Mucosa of rectum (tissue), 2 donors: ENCODE measurements at regions not wholly inside any gene's neighbourhood (a gene's known extent, or its start where the extent isn't known, plus 50 kb on each side); places are given as distances from the start of the nearest gene placed in this dataset.
"Not testable (repeated sequence)": the region's sequence is repeated elsewhere in the genome, so short reads cannot be mapped to it uniquely, and the experiment has no call there.

Source experiments
- H3K27ac ChIP-seq, 2 donors: one replicate each; pipeline ENCODE4 v1.7.0; 2013; ENCODE audit warnings: inconsistent platforms in 2 of 2, low read depth in 2 of 2, low read length in 2 of 2
- H3K27me3 ChIP-seq, 2 donors: one replicate each; pipeline ENCODE4 v1.7.0; 2013; ENCODE audit warnings: low read length in 2 of 2; ENCODE audit not compliant: control insufficient read depth in 2 of 2, insufficient read depth in 2 of 2
- H3K36me3 ChIP-seq, 2 donors: one replicate each; pipeline ENCODE4 v1.7.0; 2013; ENCODE audit warnings: low read length in 2 of 2; ENCODE audit not compliant: control insufficient read depth in 2 of 2, insufficient read depth in 2 of 2
- H3K4me1 ChIP-seq, 2 donors: one replicate each; pipeline ENCODE4 v1.7.0; 2013; ENCODE audit warnings: low read length in 2 of 2, mild to moderate bottlenecking in 1 of 2; ENCODE audit not compliant: control insufficient read depth in 2 of 2, insufficient read depth in 2 of 2
- H3K4me3 ChIP-seq, 2 donors: one replicate each; pipeline ENCODE4 v1.7.0; 2013; ENCODE audit warnings: low read length in 2 of 2
- H3K9ac ChIP-seq, 2 donors: one replicate each; pipeline ENCODE4 v1.7.0; 2013; ENCODE audit warnings: low read length in 2 of 2, low read depth in 1 of 2, mild to moderate bottlenecking in 1 of 2
- H3K9me3 ChIP-seq, 2 donors: one replicate each; pipeline ENCODE4 v1.7.0; 2013; ENCODE audit warnings: low read length in 2 of 2; ENCODE audit not compliant: control insufficient read depth in 2 of 2
- donor health status: healthy.
- donor health status: Normal muscosa, but diverticular disease.

GRCh38 chr6:91961236-91961635 lies 1374.4 kb upstream of the MAP3K7 start:
- H3K27me3 ChIP-seq, result no peaks in the 10 kb centered on the region

GRCh38 chr6:91941838-91942237 lies 1355.0 kb upstream of the MAP3K7 start:
- H3K4me1 ChIP-seq, result no peaks in the 10 kb centered on the region
- H3K27ac ChIP-seq, result no peak overlapping the region
- peaks cover 0 to 2% of the 10 kb centered on the region in 2 donors for H3K9me3 ChIP-seq
- H3K4me3 ChIP-seq, result no peak overlapping the region
- no peaks in the 10 kb centered on the region for H3K27me3 ChIP-seq
- H3K36me3 ChIP-seq, result no peaks in the 10 kb centered on the region
- no peak overlapping the region for H3K9ac ChIP-seq

More at GRCh38 chr6:91961236-91961635, 1374.4 kb upstream of the MAP3K7 start:
- no peak overlapping the region for H3K4me3 ChIP-seq
- no peaks in the 10 kb centered on the region for H3K36me3 ChIP-seq
- H3K9me3 ChIP-seq, result peaks cover 0 to 2% of the 10 kb centered on the region in 2 donors
- no peak overlapping the region for H3K9ac ChIP-seq
- no peak overlapping the region for H3K27ac ChIP-seq
- no peaks in the 10 kb centered on the region for H3K4me1 ChIP-seq

- Histone ChIP-seq H3K4me3 (no peak overlapping the region), H3K9me3 (peaks cover 0 to 2% of the 10 kb centered on the region in 2 donors), H3K27ac (no peak overlapping the region), H3K27me3 (no peaks in the 10 kb centered on the region), H3K9ac (no peak overlapping the region), H3K36me3 (no peaks in the 10 kb centered on the region), H3K4me1 (no peaks in the 10 kb centered on the region)
These were observed 1353.9 kb upstream of the MAP3K7 start for GRCh38 chr6:91940801-91941200.

- Histone ChIP-seq H3K36me3 (no peaks in the 10 kb centered on the region), H3K9me3 (peaks cover 0 to 3% of the 10 kb centered on the region in 2 donors), H3K27me3 (no peaks in the 10 kb centered on the region)
These were observed 1340.0 kb upstream of the MAP3K7 start for GRCh38 chr6:91926827-91927226.

GRCh38 chr6:91926361-91926760 lies 1339.5 kb upstream of the MAP3K7 start:
- H3K9ac ChIP-seq, result no peak overlapping the region
- H3K27me3 ChIP-seq, result no peaks in the 10 kb centered on the region
- H3K9me3 ChIP-seq, result peaks cover 0 to 3% of the 10 kb centered on the region in 2 donors
- H3K36me3 ChIP-seq, result no peaks in the 10 kb centered on the region
- no peak overlapping the region for H3K27ac ChIP-seq
- no peaks in the 10 kb centered on the region for H3K4me1 ChIP-seq
- H3K4me3 ChIP-seq, result no peak overlapping the region

More at GRCh38 chr6:91926827-91927226, 1340.0 kb upstream of the MAP3K7 start:
- H3K4me1 ChIP-seq, result no peaks in the 10 kb centered on the region
- H3K9ac ChIP-seq, result no peak overlapping the region
- no peak overlapping the region for H3K4me3 ChIP-seq
- no peak overlapping the region for H3K27ac ChIP-seq

GRCh38 chr6:91911945-91912344 lies 1325.1 kb upstream of the MAP3K7 start:
- H3K36me3 ChIP-seq, result no peaks in the 10 kb centered on the region
- no peak overlapping the region for H3K27ac ChIP-seq
- no peak overlapping the region for H3K9ac ChIP-seq
- no peaks in the 10 kb centered on the region for H3K9me3 ChIP-seq
- no peak overlapping the region for H3K4me3 ChIP-seq
- no peaks in the 10 kb centered on the region for H3K4me1 ChIP-seq
- H3K27me3 ChIP-seq, result no peaks in the 10 kb centered on the region

- H3K9me3 ChIP-seq, result no peaks in the 10 kb centered on the region
- H3K27me3 ChIP-seq, result no peaks in the 10 kb centered on the region
- no peak overlapping the region for H3K9ac ChIP-seq
These were observed 1317.8 kb upstream of the MAP3K7 start for GRCh38 chr6:91904586-91905164.

GRCh38 chr6:91895599-91896285 lies 1308.9 kb upstream of the MAP3K7 start:
- Histone ChIP-seq H3K27ac (no peak overlapping the region), H3K9me3 (no peaks in the 10 kb centered on the region), H3K27me3 (no peaks in the 10 kb centered on the region), H3K4me3 (no peak overlapping the region), H3K4me1 (no peaks in the 10 kb centered on the region), H3K9ac (no peak overlapping the region), H3K36me3 (no peaks in the 10 kb centered on the region)

More at GRCh38 chr6:91904586-91905164, 1317.8 kb upstream of the MAP3K7 start:
- no peak overlapping the region for H3K4me3 ChIP-seq
- H3K4me1 ChIP-seq, result no peaks in the 10 kb centered on the region
- no peaks in the 10 kb centered on the region for H3K36me3 ChIP-seq
- H3K27ac ChIP-seq, result no peak overlapping the region

GRCh38 chr6:91886183-91886795 lies 1299.4 kb upstream of the MAP3K7 start:
- Histone ChIP-seq H3K4me3 (no peak overlapping the region), H3K4me1 (no peaks in the 10 kb centered on the region), H3K27ac (no peak overlapping the region), H3K9ac (no peak overlapping the region), H3K27me3 (no peaks in the 10 kb centered on the region), H3K36me3 (no peaks in the 10 kb centered on the region), H3K9me3 (no peaks in the 10 kb centered on the region)

- H3K27me3 ChIP-seq, H3K9ac ChIP-seq, H3K9me3 ChIP-seq, H3K4me3 ChIP-seq, H3K4me1 ChIP-seq, H3K27ac ChIP-seq, H3K36me3 ChIP-seq: not testable (repeated sequence)
These were observed 1294.9 kb upstream of the MAP3K7 start for GRCh38 chr6:91881791-91882190.
